ENCODE measurements at regions not wholly inside any gene's neighbourhood (a gene's known extent, or its start where the extent isn't known, plus 50 kb on each side); places are given as distances from the start of the nearest gene placed in this dataset.

GRCh38 chr15:37516621-37517020 is 416.3 kb upstream of the MEIS2 start:
- in situ Hi-C loops (cut with MboI; ENCODE audit: low pct_ligation_motif_present in 1 of 4, low pct_unique_long_range_greater_than_20kb in 1 of 4, low sequenced_read_pairs in 3 of 4) (no loop called here), intact Hi-C loops (cut with DNase I; ENCODE audit: low total_unique reads) (no loop called here)
- Histone ChIP-seq H3K27ac (no peak overlapping the region), H3K27me3 (no peaks in the 10 kb centered on the region), H3K4me1 (no peaks in the 10 kb centered on the region), H3K4me3 (no peak overlapping the region), H3K9me3 (no peaks in the 10 kb centered on the region), H3K36me3 (no peaks in the 10 kb centered on the region)
- WGBS, 2 donors (ENCODE audit: low coverage in 1 of 2) = 53 to 67% methylated on average over 3 of the region's 3 CpGs
- no peak for DNase-seq
- TF ChIP-seq POLR2A (IDR thresholded peaks at IDR 0.05) = no peak
- no peak for TF ChIP-seq EP300 (IDR thresholded peaks at IDR 0.05; ENCODE audit: low read depth)
- TF ChIP-seq POLR2AphosphoS5 (IDR thresholded peaks at IDR 0.05) = no peak
- TF ChIP-seq CTCF (IDR thresholded peaks at IDR 0.05) = no peak

- H3K27me3 ChIP-seq = no peaks in the 10 kb centered on the region
- WGBS, 2 donors (ENCODE audit: low coverage in 1 of 2) = 72 to 82% methylated on average over 6 of the region's 6 CpGs
- in situ Hi-C loops (cut with MboI; ENCODE audit: low pct_ligation_motif_present in 1 of 4, low pct_unique_long_range_greater_than_20kb in 1 of 4, low sequenced_read_pairs in 3 of 4) = no loop called here
- H3K36me3 ChIP-seq = no peaks in the 10 kb centered on the region
- H3K4me1 ChIP-seq = no peaks in the 10 kb centered on the region
- no peak overlapping the region for H3K4me3 ChIP-seq
- DNase-seq = no peak
- H3K27ac ChIP-seq = no peak overlapping the region
- intact Hi-C loops (cut with DNase I; ENCODE audit: low total_unique reads) = no loop called here
- TF ChIP-seq CTCF (IDR thresholded peaks at IDR 0.05) = no peak
- H3K9me3 ChIP-seq = no peaks in the 10 kb centered on the region
These were observed 417.0 kb upstream of the MEIS2 start for GRCh38 chr15:37517191-37517895.

GRCh38 chr15:37518436-37518835 is 416.0 kb upstream of the TMCO5A start:
- intact Hi-C loops (cut with DNase I; ENCODE audit: low total_unique reads) = no loop called here
- DNase-seq = no peak
- Histone ChIP-seq H3K36me3 (no peaks in the 10 kb centered on the region), H3K27me3 (no peaks in the 10 kb centered on the region), H3K9me3 (no peaks in the 10 kb centered on the region), H3K4me1 (no peaks in the 10 kb centered on the region), H3K27ac (no peak overlapping the region), H3K4me3 (no peak overlapping the region)
- TF ChIP-seq POLR2A (IDR thresholded peaks at IDR 0.05) = no peak
- TF ChIP-seq EP300 (IDR thresholded peaks at IDR 0.05; ENCODE audit: low read depth) = no peak
- no peak for TF ChIP-seq POLR2AphosphoS5 (IDR thresholded peaks at IDR 0.05)
- TF ChIP-seq CTCF (IDR thresholded peaks at IDR 0.05) = no peak
- WGBS, 2 donors (ENCODE audit: low coverage in 1 of 2) = 100% methylated on average over 1 of the region's 1 CpG
- in situ Hi-C loops (cut with MboI; ENCODE audit: low pct_ligation_motif_present in 1 of 4, low pct_unique_long_range_greater_than_20kb in 1 of 4, low sequenced_read_pairs in 3 of 4) = no loop called here

GRCh38 chr15:37520026-37520425 is 414.4 kb upstream of the TMCO5A start:
- TF ChIP-seq CTCF (IDR thresholded peaks at IDR 0.05) (no peak), POLR2AphosphoS5 (IDR thresholded peaks at IDR 0.05) (no peak), POLR2A (IDR thresholded peaks at IDR 0.05) (no peak), EP300 (IDR thresholded peaks at IDR 0.05; ENCODE audit: low read depth) (no peak)
- no peaks in the 10 kb centered on the region for H3K36me3 ChIP-seq
- WGBS, 2 donors (ENCODE audit: low coverage in 1 of 2) = 88 to 93% methylated on average over 2 of the region's 2 CpGs
- no peak overlapping the region for H3K4me3 ChIP-seq
- no peaks in the 10 kb centered on the region for H3K27me3 ChIP-seq
- DNase-seq = no peak
- H3K9me3 ChIP-seq = no peaks in the 10 kb centered on the region
- intact Hi-C loops (cut with DNase I; ENCODE audit: low total_unique reads) = no loop called here
- in situ Hi-C loops (cut with MboI; ENCODE audit: low pct_ligation_motif_present in 1 of 4, low pct_unique_long_range_greater_than_20kb in 1 of 4, low sequenced_read_pairs in 3 of 4) = no loop called here
- no peak overlapping the region for H3K27ac ChIP-seq
- H3K4me1 ChIP-seq = no peaks in the 10 kb centered on the region
